H1 (cell line): ENCODE measurements at regions not wholly inside any gene's neighbourhood (a gene's known extent, or its start where the extent isn't known, plus 50 kb on each side); places are given as distances from the start of the nearest gene placed in this dataset.
"Not testable (repeated sequence)": the region's sequence is repeated elsewhere in the genome, so short reads cannot be mapped to it uniquely, and the experiment has no call there.

ENCODE experiments used
- CTCF ChIA-PET: fragments of 300-600 bp; sonication (Branson Sonifier 250); formaldehyde crosslinking; loops from one replicate; lab custom pipeline; 2021; ENCODE audit not compliant: partially characterized antibody; lab: Charles Lee
- POLR2A ChIA-PET: fragments of 300-600 bp; sonication (Branson Sonifier 250); formaldehyde crosslinking; loops from one replicate; lab custom pipeline; 2021; ENCODE audit warnings: inconsistent platforms; ENCODE audit not compliant: partially characterized antibody; lab: Charles Lee
- DNase-seq, 2 experiments: peaks; one replicate each; pipeline versions ENCODE4 v3.0.0 to v3.0.0-alpha.2; 2010 to 2022; ENCODE audit warnings: low spot score in 2 of 2, low read depth in 1 of 2, mixed read lengths in 1 of 2
- FAIRE-seq: peaks from 2 replicates; lab custom pipeline; 2011; peaks lifted over from hg19 to GRCh38; lab: Jason Lieb, UNC
- H2AFZ ChIP-seq: 2 replicates; pipeline ENCODE4 v1.8.1; 2012; ENCODE audit warnings: low read length, inconsistent platforms
- H2AK5ac ChIP-seq: 2 replicates; pipeline ENCODE4 v1.6.1; 2013; ENCODE audit warnings: low read depth, low read length
- H2BK120ac ChIP-seq: replicated peaks from 2 replicates; pipeline ENCODE3; 2013; ENCODE audit warnings: low read depth, low read length, inconsistent platforms
- H2BK12ac ChIP-seq: 2 replicates; pipeline ENCODE4 v1.6.1; 2013; ENCODE audit warnings: low read depth, low read length
- H2BK15ac ChIP-seq: 2 replicates; pipeline ENCODE4 v1.6.1; 2013; ENCODE audit warnings: low read length
- H2BK20ac ChIP-seq: 2 replicates; pipeline ENCODE4 v1.6.1; 2013; ENCODE audit warnings: low read length
- H2BK5ac ChIP-seq: 2 replicates; pipeline ENCODE4 v1.6.1; 2013; ENCODE audit warnings: low read depth, low read length
- H3K14ac ChIP-seq: 2 replicates; pipeline ENCODE4 v1.6.1; 2013; ENCODE audit warnings: inconsistent platforms; ENCODE audit not compliant: insufficient read length
- H3K18ac ChIP-seq: 2 replicates; pipeline ENCODE4 v1.6.1; 2013; ENCODE audit warnings: low read length; ENCODE audit errors: extremely low read depth
- H3K23ac ChIP-seq: 2 replicates; pipeline ENCODE4 v1.6.1; 2013; ENCODE audit warnings: inconsistent platforms; ENCODE audit not compliant: insufficient read length
- H3K23me2 ChIP-seq: 2 replicates; pipeline ENCODE4 v1.6.1; 2013; ENCODE audit warnings: low read depth, low read length
- H3K27ac ChIP-seq: 2 replicates; pipeline ENCODE4 v1.6.1; 2011; ENCODE audit warnings: low read depth, low read length, inconsistent platforms
- H3K27me3 ChIP-seq, 4 experiments: replicated peaks in 1 of 4; 1 replicate in 1 of 4; 2 replicates in 3 of 4; pipeline versions ENCODE4 v1.6.1 to v1.8.1; 2011 to 2013; ENCODE audit warnings: low read length in 3 of 4, mild to moderate bottlenecking in 3 of 4, inconsistent platforms in 2 of 4, mixed read lengths in 2 of 4, moderate library complexity in 1 of 4; ENCODE audit not compliant: control insufficient read depth in 3 of 4, insufficient read depth in 3 of 4; ENCODE audit errors: extremely low read depth in 1 of 4
- H3K36me3 ChIP-seq, 4 experiments: 2 replicates each; pipeline versions ENCODE4 v1.6.1 to v1.8.1; 2011 to 2013; ENCODE audit warnings: mild to moderate bottlenecking in 4 of 4, low read length in 3 of 4, moderate library complexity in 2 of 4, control low read depth in 1 of 4, inconsistent platforms in 1 of 4; ENCODE audit not compliant: insufficient read depth in 4 of 4, control insufficient read depth in 2 of 4
- H3K4ac ChIP-seq: replicated peaks from 2 replicates; pipeline ENCODE3; 2013; ENCODE audit warnings: low read length, low read depth, mixed read lengths, inconsistent platforms; ENCODE audit not compliant: insufficient read length
- H3K4me1 ChIP-seq, 4 experiments: replicated peaks in 1 of 4; 1 replicate in 1 of 4; 2 replicates in 3 of 4; pipeline versions ENCODE4 v1.6.1 to v1.8.1; 2011 to 2013; ENCODE audit warnings: low read length in 3 of 4, inconsistent platforms in 2 of 4, mixed read lengths in 1 of 4; ENCODE audit not compliant: insufficient read depth in 4 of 4, control insufficient read depth in 3 of 4
- H3K4me2 ChIP-seq, 2 experiments: 2 replicates each; pipeline versions ENCODE4 v1.6.1 to v1.8.1; 2011 to 2013; ENCODE audit warnings: low read depth in 2 of 2, low read length in 2 of 2, control low read depth in 1 of 2, inconsistent platforms in 1 of 2, mild to moderate bottlenecking in 1 of 2; ENCODE audit not compliant: insufficient read depth in 1 of 2
- H3K4me3 ChIP-seq, 4 experiments: fragments of 200-600, 300-600 bp in 1 of 4; sonication (generic), shearing (Covaris generic), sonication (Bioruptor Twin) in 1 of 4; 2 replicates each; pipeline versions ENCODE4 v1.5.1 to v1.8.1; 2011 to 2016; ENCODE audit warnings: low read length in 4 of 4, low read depth in 3 of 4, control low read depth in 2 of 4, inconsistent platforms in 2 of 4, mild to moderate bottlenecking in 2 of 4, mixed read lengths in 1 of 4, moderate library complexity in 1 of 4; ENCODE audit not compliant: insufficient read depth in 2 of 4; ENCODE audit errors: extremely low read depth in 1 of 4
- H3K56ac ChIP-seq: replicated peaks from 2 replicates; pipeline ENCODE3; 2013; ENCODE audit warnings: low read depth, mild to moderate bottlenecking, mixed read lengths, low read length, inconsistent platforms; ENCODE audit not compliant: insufficient read length
- H3K79me1 ChIP-seq: 2 replicates; pipeline ENCODE4 v1.6.1; 2013; ENCODE audit warnings: low read depth, low read length, control low read depth
- H3K79me2 ChIP-seq, 2 experiments: 2 replicates each; pipeline versions ENCODE4 v1.6.1 to v1.8.1; 2012 to 2013; ENCODE audit warnings: low read length in 2 of 2, mild to moderate bottlenecking in 2 of 2, inconsistent platforms in 1 of 2; ENCODE audit not compliant: insufficient read depth in 2 of 2, control insufficient read depth in 1 of 2
- H3K9ac ChIP-seq, 4 experiments: replicated peaks in 1 of 4; 1 replicate in 1 of 4; 2 replicates in 3 of 4; pipeline versions ENCODE4 v1.6.1 to v1.8.1; 2011 to 2013; ENCODE audit warnings: low read depth in 3 of 4, low read length in 3 of 4, control low read depth in 2 of 4, mild to moderate bottlenecking in 2 of 4, moderate library complexity in 2 of 4, inconsistent platforms in 1 of 4; ENCODE audit errors: extremely low read depth in 1 of 4
- H3K9me3 ChIP-seq, 2 experiments: 2 replicates each; pipeline versions ENCODE4 v1.6.1 to v1.8.1; 2012 to 2013; ENCODE audit warnings: mild to moderate bottlenecking in 2 of 2, moderate library complexity in 2 of 2, control low read depth in 1 of 2, inconsistent platforms in 1 of 2, low read depth in 1 of 2, low read length in 1 of 2, mixed read lengths in 1 of 2; ENCODE audit not compliant: insufficient read depth in 2 of 2
- H4K20me1 ChIP-seq, 2 experiments: replicated peaks in 1 of 2; 2 replicates each; pipeline versions ENCODE3 to v1.8.1; 2011 to 2013; ENCODE audit warnings: inconsistent platforms in 2 of 2, low read length in 2 of 2, mild to moderate bottlenecking in 1 of 2; ENCODE audit not compliant: insufficient read depth in 2 of 2, control insufficient read depth in 1 of 2
- H4K5ac ChIP-seq: 2 replicates; pipeline ENCODE4 v1.6.1; 2013; ENCODE audit warnings: low read length, low read depth, mixed read lengths, inconsistent platforms; ENCODE audit not compliant: insufficient read length
- H4K8ac ChIP-seq: 2 replicates; pipeline ENCODE4 v1.8.0; 2013; ENCODE audit warnings: mild to moderate bottlenecking, moderate library complexity, low read length, inconsistent platforms; ENCODE audit not compliant: insufficient read depth; ENCODE audit errors: extremely low read depth
- H4K91ac ChIP-seq: replicated peaks from 2 replicates; pipeline ENCODE3; 2013; ENCODE audit warnings: low read length, mixed read lengths, inconsistent platforms; ENCODE audit not compliant: insufficient read length
- WGBS, 2 experiments: shearing (Covaris generic) in 1 of 2; methylation state at CpG; one replicate each; pipeline versions ENCODE4 v1.1.6 to v1.1.7; 2013 to 2015; ENCODE audit warnings: low lambda C conversion rate in 2 of 2, mixed read lengths in 2 of 2, inconsistent platforms in 1 of 2, low coverage in 1 of 2, missing lambda C conversion rate in 1 of 2; ENCODE audit not compliant: insufficient replicate concordance in 2 of 2, insufficient coverage in 1 of 2, insufficient read length in 1 of 2; ENCODE audit errors: extremely low coverage in 1 of 2, missing lambda C conversion rate in 1 of 2; 5-methylcytosine and 5-hydroxymethylcytosine counted together

DNA sequence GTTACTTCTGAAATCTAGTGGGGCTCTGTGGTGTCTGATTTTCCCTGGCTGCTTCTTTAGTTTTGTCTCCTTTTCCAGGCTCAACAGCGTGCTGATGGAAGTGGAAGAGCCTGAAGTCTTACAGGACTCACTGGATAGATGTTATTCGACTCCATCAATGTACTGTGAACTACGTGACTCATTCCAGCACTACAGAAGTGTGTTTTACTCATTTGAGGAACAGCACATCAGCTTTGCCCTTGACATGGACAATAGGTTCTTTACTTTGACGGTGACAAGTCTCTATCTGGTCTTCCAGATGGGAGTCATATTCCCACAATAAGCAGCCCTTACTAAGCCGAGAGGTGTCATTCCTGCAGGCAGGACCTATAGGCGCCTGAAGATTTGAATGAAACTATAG lies 51.1 kb downstream of the NBPF8 start:
- H3K9ac ChIP-seq, H3K4me2 ChIP-seq, H2AK5ac ChIP-seq, H3K36me3 ChIP-seq, H3K79me1 ChIP-seq, DNase-seq, H4K8ac ChIP-seq, H3K23ac ChIP-seq, H2BK12ac ChIP-seq, H3K23me2 ChIP-seq, H3K9me3 ChIP-seq, H2BK20ac ChIP-seq, H4K5ac ChIP-seq, H3K79me2 ChIP-seq, H3K27ac ChIP-seq, FAIRE-seq, H2BK15ac ChIP-seq, H3K4ac ChIP-seq, POLR2A ChIA-PET, H2AFZ ChIP-seq, H4K20me1 ChIP-seq, H2BK5ac ChIP-seq, H3K4me1 ChIP-seq, H3K18ac ChIP-seq, H3K4me3 ChIP-seq, H3K27me3 ChIP-seq, H2BK120ac ChIP-seq, CTCF ChIA-PET, H3K56ac ChIP-seq, H4K91ac ChIP-seq, H3K14ac ChIP-seq: not testable (repeated sequence)
- 85% methylated on average over 5 of the region's 6 CpGs; no CpG with 5 or more reads in 1 of the 2 experiments for WGBS, 2 experiments

DNA sequence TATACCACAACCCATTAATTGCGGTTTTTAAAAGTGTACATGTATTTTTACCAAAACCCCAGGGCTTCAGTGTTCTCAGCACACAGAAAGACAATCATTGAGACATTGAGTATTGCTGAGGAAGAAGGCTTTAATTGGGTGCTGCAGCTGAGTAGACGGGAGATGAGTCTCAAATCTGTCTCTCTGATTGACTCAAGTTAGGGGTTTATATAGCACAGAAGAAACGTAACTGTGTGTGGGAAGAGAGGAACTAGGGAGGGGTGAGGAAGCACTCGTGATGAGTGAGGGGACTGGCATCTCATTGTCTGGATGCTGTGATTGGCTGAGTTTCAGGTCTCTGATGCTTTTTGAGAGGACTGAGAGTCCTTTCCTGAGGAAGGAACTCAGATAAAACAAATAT lies 62.8 kb downstream of the NBPF8 start:
- H4K8ac ChIP-seq, H3K9me3 ChIP-seq, H2AK5ac ChIP-seq, H3K4me1 ChIP-seq, H3K23me2 ChIP-seq, H2BK120ac ChIP-seq, H3K14ac ChIP-seq, POLR2A ChIA-PET, H3K4me3 ChIP-seq, H2BK5ac ChIP-seq, H2BK15ac ChIP-seq, H3K4me2 ChIP-seq, H3K23ac ChIP-seq, H4K91ac ChIP-seq, H3K56ac ChIP-seq, DNase-seq, H3K36me3 ChIP-seq, H3K27ac ChIP-seq, H4K20me1 ChIP-seq, H2BK20ac ChIP-seq, H3K79me2 ChIP-seq, H3K9ac ChIP-seq, H3K4ac ChIP-seq, H2BK12ac ChIP-seq, H3K18ac ChIP-seq, H4K5ac ChIP-seq, H3K79me1 ChIP-seq, CTCF ChIA-PET, FAIRE-seq, H2AFZ ChIP-seq, H3K27me3 ChIP-seq: not testable (repeated sequence)
- WGBS, 2 experiments: 92% methylated on average over 4 of the region's 4 CpGs; no CpG with 5 or more reads in 1 of the 2 experiments
